NK-92 treated with Interleukin-12 subunit alpha and Interleukin-12 subunit beta, amount 100 ng/mL, for 24 hours (cell line): ENCODE measurements at regions not wholly inside any gene's neighbourhood (a gene's known extent, or its start where the extent isn't known, plus 50 kb on each side); places are given as distances from the start of the nearest gene placed in this dataset.
"Not testable (repeated sequence)": the region's sequence is repeated elsewhere in the genome, so short reads cannot be mapped to it uniquely, and the experiment has no call there.

Source experiments
- DNase-seq: peaks from one replicate; lab custom pipeline; 2025; lab: John Stamatoyannopoulos, UW

DNA sequence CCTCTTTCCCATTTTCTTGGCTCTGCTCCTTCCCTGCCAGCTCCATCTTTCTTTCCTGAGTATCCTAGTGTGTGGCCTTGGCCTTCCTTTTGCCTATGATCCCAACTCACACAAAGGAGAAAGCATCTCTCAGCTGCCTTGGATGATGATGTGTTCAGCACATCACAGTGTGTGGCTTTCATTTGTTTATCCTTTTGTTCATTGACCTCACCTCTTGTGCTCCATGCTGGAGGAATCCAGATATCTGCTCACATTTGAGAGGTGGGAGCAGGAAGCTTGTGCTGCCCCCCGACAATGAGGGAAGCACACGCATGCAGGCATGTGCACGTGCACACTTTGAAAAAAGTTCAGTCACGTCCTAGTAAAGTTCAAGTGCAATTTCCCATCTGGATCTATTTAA lies 131.0 kb downstream of the SMIM20 start:
- no peak for DNase-seq

DNA sequence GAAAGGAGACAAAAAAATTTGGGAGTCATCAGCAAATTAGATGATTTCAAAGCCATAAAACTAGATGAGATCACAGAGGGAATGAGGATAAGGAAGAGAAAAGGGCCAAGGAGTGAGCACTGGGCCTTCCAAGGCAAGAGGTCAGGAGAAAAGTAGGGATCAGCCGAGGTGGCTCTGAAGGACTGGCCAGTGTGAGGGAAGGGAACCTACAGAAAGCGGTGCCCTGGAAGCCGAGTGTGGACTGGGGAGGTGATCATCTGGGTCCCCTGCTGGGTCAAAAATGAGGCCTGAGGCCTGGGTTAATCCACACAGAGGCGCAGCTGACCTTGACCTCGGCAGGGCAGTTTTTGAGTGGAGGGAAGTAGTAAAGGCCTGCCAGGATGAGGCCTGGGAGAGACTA lies 133.8 kb downstream of the SMIM20 start:
- no peak for DNase-seq

- no peak for DNase-seq
These were observed 134.4 kb downstream of the SMIM20 start for GRCh38 chr4:26048378-26048882.

DNA sequence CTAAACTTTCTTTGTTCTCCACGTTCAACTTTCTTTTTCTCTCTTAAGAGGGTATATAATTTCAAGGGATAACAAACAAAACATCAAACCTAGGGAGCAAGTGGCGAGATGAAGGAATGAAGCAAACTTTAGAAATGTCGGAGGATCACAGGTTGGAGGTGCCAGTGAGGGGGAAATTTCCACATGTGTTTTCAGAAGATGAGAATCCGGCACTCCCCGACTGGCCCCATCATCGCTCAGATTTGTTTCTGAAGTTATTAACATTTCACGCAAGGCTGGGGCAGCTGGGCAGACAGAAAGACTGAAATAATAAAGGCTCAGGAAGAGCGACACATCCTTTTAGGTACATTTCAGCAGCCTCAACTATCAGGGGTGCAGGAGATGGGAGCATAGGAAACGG lies 134.9 kb downstream of the SMIM20 start:
- DNase-seq, result no peak

DNA sequence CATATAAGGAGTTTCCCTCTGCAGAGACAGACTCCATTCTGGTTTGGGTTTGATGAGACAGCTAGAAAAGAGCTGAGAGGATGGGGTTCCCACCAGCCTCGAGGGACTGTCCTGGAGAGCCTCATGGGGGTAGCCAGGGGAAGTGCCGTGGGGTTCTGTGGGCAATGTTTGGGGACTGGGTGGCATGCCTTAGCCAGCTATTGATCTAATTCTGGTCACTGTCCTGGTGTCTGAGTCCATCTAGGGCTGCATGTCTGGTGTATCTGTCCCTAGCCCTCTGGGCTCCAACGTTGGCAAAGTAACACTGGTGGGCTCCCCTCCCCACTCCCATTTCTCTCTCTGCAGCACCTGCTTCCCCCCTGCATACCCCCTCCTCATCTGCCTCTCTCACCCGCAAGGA lies 135.4 kb downstream of the SMIM20 start:
- DNase-seq, result no peak

- DNase-seq, result no peak
These were observed 136.2 kb downstream of the SMIM20 start for GRCh38 chr4:26050212-26050643.

- no peak for DNase-seq
These were observed 136.7 kb downstream of the SMIM20 start for GRCh38 chr4:26050671-26051070.

DNA sequence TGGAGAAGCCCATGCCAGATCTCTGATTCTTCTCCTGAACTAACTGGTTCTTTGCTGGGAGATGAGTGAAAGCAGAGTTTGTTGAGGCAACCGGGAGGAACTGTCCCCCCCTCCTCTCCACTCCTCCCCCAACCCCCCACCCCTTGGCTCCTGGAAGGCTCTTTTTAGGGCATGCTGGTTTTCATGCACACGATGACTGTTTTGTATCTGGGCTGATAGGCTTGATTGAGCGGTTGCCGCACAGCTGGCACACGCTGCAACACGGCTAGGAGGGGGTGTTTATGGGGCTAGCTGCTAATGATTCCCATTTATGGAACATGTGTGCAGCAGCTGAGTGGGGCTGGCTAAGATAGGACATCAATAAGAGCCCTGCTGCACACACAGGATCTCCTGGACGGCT lies 137.2 kb downstream of the SMIM20 start:
- no peak for DNase-seq

DNA sequence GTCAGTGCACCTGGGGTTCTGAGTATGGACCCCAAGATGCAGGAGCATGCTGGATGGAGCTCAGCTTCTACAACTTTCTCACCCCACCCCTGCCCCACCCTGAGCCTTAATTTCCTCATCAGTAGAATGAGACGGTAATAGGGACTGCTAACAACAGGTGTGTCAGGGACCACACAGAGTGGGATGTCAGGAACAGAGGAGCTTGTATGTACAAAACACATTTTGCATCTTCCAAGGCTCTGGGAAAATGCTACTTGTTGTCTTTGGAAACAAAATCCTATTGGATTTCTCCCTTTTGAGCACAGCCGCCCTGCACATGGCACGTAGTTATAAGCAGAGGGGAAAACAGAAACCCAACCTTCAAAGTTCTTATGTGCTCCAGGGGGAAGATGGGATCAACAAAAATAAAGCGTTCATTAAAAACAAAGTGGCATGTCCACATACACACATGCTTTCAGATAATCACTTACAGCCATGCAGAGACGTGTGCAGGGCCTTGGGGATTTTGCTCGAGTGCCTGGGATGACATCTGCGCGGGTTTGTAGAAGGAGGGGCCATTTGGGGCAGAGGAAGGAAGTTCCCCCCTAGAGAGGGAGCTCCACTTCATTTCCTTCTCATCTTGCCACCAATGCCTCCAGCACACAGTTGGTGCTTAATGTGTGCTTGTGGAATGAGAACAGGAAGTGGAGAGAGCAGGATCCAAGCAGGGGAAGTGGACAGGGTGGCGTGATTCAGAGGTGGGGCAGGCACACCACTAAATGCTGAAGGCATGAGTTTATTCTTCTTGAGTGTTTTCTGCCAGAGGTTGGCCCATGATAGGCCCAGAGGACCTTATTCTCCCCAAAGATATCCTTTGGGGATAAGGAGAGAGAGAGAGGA lies 138.9 kb downstream of the SMIM20 start:
- DNase-seq, result no peak

GRCh38 chr4:26053761-26054160 lies 139.7 kb downstream of the SMIM20 start:
- DNase-seq, result no peak

DNA sequence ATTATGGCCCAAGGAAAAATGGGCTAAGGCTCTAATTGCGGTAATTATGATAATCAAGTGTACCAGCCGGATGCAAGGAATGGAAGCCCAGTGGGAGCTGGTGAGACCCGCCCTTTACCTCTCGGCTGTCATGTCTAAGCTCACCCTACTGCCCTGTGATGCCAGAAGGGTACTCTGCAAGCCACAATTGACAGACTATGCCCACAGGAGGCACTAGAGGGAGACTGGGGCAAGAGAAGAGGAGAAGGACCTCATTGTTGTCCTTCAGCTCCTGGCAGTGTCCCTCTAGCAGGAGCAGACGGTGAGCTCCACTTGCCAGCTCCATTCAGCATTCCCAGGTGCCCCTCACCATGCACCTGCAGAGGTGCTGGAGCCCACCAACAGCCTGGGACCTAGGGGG lies 141.8 kb downstream of the SMIM20 start:
- DNase-seq, result no peak

DNA sequence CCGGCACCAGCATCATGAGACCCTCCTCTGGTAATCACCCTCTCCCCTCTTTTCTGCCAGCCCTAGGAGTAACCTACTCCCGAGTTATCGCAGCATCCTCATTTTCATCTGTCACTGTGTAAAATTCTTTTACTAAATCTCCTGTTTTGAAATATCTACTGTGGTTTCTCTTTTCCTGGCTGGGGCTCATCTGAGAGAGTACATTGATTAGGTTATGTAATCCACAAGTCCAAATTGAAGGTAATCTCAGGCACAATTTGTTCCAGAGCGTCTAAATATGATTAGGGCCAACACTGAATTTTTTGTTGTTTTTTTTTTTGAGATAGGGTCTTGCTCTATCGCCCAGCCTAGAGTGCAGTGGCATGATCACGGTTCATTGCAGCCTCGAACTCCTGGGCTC lies 142.4 kb downstream of the SMIM20 start:
- no peak for DNase-seq

GRCh38 chr4:26057839-26058238 lies 143.8 kb downstream of the SMIM20 start:
- DNase-seq, result not testable (repeated sequence)

- DNase-seq, result no peak
These were observed 144.5 kb downstream of the SMIM20 start for GRCh38 chr4:26058537-26058936.

DNA sequence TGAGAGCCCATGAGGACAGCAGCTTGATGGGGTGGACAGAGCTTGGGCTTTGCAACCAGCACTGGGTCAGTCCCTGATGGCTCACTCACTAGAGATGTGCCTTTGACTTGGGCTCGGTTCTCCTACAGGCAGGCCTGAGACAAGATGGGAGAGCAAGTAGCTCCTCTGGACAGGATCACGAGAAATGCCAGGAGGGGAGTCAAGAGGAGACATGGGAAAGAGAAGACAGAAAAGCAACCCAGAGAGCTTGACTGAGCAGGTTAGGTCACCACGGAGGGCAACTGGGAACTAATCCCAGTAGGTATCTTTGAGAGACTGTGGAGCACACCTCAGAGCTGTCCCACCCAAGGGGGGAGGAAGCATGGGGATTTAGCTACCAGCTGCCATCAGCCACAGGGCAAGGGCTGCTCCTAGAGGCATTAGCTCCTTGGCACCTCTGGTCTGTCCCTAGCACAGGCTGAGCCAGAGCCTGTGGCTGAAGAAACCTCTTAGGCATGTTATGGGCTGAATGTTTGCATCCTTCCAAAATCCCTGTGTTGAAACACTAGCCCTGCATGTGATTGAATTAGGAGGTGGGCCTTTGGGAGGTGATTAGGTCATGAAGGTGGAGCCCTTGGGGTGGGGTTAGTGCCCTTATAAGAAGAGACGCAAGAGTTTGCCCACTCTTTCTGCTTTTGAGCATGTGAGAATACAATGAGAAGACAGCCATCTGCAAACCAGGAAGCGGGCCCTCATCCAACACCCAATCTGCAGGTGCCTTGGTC lies 145.6 kb downstream of the SMIM20 start:
- DNase-seq, result no peak

- no peak for DNase-seq
These were observed 146.3 kb downstream of the SMIM20 start for GRCh38 chr4:26060286-26060685.

DNA sequence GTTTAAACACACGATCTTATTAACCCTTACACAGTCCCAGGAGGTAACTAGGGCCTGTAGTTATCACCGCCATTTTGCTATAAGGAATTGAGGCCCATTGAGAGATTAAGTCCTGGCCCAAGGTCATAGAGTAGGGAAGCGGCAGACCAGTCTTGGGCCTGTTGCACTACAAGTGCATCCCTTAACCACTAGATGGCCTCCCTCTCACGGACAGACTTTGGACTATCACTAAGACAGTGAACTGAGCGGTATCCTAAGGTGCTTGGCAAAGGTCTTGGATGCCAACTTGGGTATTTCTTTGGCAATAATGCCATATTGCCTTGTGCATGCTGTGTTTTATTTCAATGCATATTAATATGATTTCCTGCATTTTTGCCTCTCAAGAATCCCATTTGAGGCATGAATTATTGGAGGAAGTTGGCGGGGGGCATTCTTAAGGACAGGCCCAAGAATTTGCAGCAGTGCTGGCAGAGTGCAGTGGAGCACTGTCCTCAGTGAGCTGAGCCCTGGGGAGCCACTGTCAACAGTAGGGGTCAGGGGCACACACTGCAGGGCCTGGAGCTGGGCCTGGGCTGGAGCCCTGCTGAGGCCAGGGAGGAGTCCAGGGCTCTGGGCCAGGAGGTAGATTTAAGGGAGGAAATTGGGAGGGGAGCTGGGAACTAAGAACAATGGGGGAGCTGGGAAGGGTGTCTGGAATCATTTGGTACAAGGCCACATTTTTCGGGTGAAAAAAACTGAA lies 147.4 kb downstream of the SMIM20 start:
- DNase-seq, result peak; percentile 17

- no peak for DNase-seq
These were observed 148.2 kb downstream of the SMIM20 start for GRCh38 chr4:26062215-26062614.

DNA sequence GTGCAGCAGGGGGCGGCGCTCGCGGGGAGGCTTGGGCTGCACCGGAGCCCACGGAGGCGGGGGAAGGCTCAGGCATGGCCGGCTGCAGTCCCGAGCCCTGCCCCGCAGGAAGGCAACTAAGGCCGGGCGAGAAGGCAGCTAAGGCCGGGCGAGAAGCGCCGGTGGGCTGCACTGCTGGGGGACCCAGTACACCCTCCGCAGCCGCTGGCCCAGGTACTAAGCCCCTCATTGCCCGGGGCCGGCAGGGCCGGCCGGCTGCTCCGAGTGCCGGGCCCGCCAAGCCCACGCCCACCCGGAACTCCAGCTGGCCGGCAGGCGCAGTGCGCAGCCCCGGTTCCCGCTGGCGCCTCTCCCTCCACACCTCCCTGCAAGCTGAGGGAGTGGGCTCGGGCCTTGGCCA lies 150.0 kb downstream of the SMIM20 start:
- DNase-seq, result not testable (repeated sequence)

- DNase-seq, result no peak
These were observed 151.8 kb downstream of the SMIM20 start for GRCh38 chr4:26065833-26066232.

DNA sequence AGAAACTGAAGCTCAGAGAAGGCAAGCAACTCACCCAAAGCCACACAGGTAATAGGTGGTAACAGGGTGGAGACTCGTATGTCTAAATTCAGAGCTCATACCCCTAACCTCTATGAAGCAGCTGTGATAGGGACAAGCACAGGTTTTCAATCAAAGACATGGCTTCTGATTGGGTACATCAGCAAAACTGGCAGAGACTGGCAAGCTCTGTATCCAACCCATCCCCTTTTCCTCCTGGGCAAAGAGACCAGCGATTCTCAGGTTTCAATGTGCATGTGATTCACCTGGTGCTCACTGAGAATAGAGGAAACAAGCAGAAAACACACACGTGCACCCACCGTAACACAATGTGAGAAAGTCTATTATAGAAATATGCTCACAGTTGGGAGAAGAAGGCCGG lies 153.0 kb downstream of the SMIM20 start:
- no peak for DNase-seq

DNA sequence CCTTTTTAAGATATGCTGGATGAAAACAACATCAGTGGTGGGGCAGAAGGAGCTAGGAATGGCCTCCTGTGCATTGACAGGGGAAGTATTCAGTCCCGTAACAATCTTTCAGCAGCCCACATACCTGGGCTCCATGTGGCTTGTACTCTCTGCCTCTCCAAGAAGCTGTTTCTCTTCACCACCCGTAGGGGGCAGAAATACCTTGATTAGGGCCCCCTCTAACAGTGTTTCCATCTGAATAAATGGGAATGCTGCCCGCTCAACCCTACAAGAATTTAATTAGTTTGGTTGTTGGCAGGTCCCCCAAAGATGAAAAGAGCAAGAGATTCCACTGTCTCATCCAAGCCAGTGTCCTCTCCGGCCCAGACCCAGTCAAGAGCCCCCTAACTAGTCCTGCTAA lies 155.2 kb downstream of the SMIM20 start:
- DNase-seq, result no peak
